ENCODE measurements at regions not wholly inside any gene's neighbourhood (a gene's known extent, or its start where the extent isn't known, plus 50 kb on each side); places are given as distances from the start of the nearest gene placed in this dataset.

DNA sequence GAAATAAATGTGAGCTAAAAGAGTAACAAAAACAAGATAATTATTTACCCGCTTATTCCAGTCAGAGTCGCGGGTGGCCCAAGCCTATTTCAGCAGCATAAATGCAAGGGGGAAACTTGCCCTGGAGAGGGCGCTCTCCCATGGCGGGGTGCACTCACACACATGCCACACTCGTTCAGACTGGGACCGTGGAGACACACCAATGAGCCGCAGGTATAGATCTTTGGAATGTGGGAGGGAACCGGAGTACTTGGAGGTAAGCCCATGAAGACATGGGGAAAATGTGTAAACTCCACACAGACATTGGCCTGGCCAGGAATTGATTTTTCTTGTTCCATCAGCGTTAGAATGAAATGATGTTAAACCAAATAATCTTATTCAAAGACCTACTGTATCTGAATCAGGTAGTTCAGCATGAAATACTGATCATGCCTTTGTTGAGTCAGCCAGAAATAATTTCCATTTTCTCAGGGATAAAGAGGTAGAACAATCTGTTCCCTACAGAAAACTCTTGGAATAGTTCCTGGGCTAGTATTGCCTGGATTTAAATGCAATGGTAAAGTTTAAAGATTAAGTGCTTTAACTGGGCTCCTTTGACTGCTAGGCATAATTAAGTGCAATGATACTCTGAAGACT is 191.5 kb downstream of the MCHR2 start:
- TF ChIP-seq CTCF (IDR thresholded peaks at IDR 0.05) (peak; percentile 23; the same call in 1 of the 2 replicates), EP300 (IDR thresholded peaks at IDR 0.05; ENCODE audit: borderline replicate concordance in 1 of 2, low read depth in 1 of 2, low read length in 1 of 2) (no peak)
- H3K4me2 ChIP-seq = no peak overlapping the region
- no peaks in the 10 kb centered on the region for H3F3A ChIP-seq (replicated peaks; ENCODE audit: insufficient read depth)
- H3K4me3 ChIP-seq (ENCODE audit: low read depth in 2 of 2, low read length in 1 of 2) = no peak overlapping the region
- H3K27ac ChIP-seq (ENCODE audit: low read depth in 2 of 2, low read length in 1 of 2) = no peak overlapping the region
- no peaks in the 10 kb centered on the region for H4K20me1 ChIP-seq (ENCODE audit: insufficient read depth)
- H2AFZ ChIP-seq (ENCODE audit: low read depth) = no peak overlapping the region
- H3K36me3 ChIP-seq (replicated peaks in 1 of 2; ENCODE audit: control insufficient read depth in 1 of 2, insufficient read depth in 2 of 2, low read length in 1 of 2) = no peaks in the 10 kb centered on the region
- peaks cover 10% of the 10 kb centered on the region for H3K27me3 ChIP-seq (ENCODE audit: insufficient read depth)
- H3K4me1 ChIP-seq (ENCODE audit: control insufficient read depth in 1 of 2, insufficient read depth in 2 of 2, low read depth in 1 of 2, low read length in 1 of 2) = no peaks in the 10 kb centered on the region
- no peak for DNase-seq
- no peak overlapping the region for H3K9ac ChIP-seq
- 33% methylated on average over 10 of the region's 10 CpGs for WGBS (ENCODE audit: low lambda C conversion rate)
- no peaks in the 10 kb centered on the region for H3K79me2 ChIP-seq (ENCODE audit: insufficient read depth)
- no peaks in the 10 kb centered on the region for H3K9me3 ChIP-seq
- POLR2A ChIA-PET = no interaction called here
- no peaks in the 10 kb centered on the region for H3K9me2 ChIP-seq
- CTCF ChIA-PET = no interaction called here

DNA sequence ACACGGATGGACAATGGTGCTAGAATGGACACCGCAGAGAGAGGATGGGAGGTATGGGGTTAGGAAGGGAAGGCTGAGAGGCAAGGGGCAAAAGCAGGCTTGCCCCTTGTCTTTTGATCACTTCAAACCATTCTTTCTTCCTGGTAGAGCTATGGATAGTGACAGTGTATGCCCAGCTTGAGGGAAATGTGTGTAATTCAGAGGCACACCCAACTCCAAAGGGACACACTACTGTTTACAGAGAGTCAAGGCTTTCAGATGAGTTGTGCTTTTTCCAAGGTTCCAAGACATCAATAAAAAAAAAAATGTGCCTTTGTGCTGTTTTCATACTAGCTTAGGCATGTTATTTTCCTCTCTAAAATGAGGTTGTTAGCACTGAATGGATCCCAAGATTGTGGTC is 185.0 kb downstream of the MCHR2 start:
- Histone ChIP-seq H4K20me1 (ENCODE audit: insufficient read depth) (no peaks in the 10 kb centered on the region), H3K27ac (ENCODE audit: low read depth in 2 of 2, low read length in 1 of 2) (no peak overlapping the region), H3K9me2 (no peaks in the 10 kb centered on the region), H3K9ac (no peak overlapping the region), H3K27me3 (ENCODE audit: insufficient read depth) (no peaks in the 10 kb centered on the region; the same call in 1 of the 2 replicates), H3F3A (replicated peaks; ENCODE audit: insufficient read depth) (no peaks in the 10 kb centered on the region), H3K4me3 (ENCODE audit: low read depth in 2 of 2, low read length in 1 of 2) (peak overlapping the region in 1 of 2 experiments; percentile 33; a peak in 2 of 4 replicates), H3K4me1 (ENCODE audit: control insufficient read depth in 1 of 2, insufficient read depth in 2 of 2, low read depth in 1 of 2, low read length in 1 of 2) (no peaks in the 10 kb centered on the region), H3K4me2 (peak overlapping the region; percentile 45), H3K9me3 (no peaks in the 10 kb centered on the region), H3K79me2 (ENCODE audit: insufficient read depth) (no peaks in the 10 kb centered on the region), H3K36me3 (replicated peaks in 1 of 2; ENCODE audit: control insufficient read depth in 1 of 2, insufficient read depth in 2 of 2, low read length in 1 of 2) (no peaks in the 10 kb centered on the region), H2AFZ (ENCODE audit: low read depth) (no peak overlapping the region)
- ChIA-PET CTCF (interaction anchor here (0.9 kb wide), 1 partner anchor 479 kb away, joined by 3 read pairs; no protein-coding TSS in a partner anchor), POLR2A (no interaction called here)
- TF ChIP-seq MEF2A (IDR thresholded peaks at IDR 0.05; ENCODE audit: borderline replicate concordance, low read depth) = no peak
- no peak for TF ChIP-seq GATA2 (CRISPR knock-in tag; IDR thresholded peaks at IDR 0.05)
- no peak for TF ChIP-seq CTCF (IDR thresholded peaks at IDR 0.05)
- TF ChIP-seq JUND (IDR thresholded peaks at IDR 0.05) = no peak
- no peak for TF ChIP-seq EZH2phosphoT487 (IDR thresholded peaks at IDR 0.05; ENCODE audit: borderline replicate concordance, low read depth)
- TF ChIP-seq, protein P1, sequence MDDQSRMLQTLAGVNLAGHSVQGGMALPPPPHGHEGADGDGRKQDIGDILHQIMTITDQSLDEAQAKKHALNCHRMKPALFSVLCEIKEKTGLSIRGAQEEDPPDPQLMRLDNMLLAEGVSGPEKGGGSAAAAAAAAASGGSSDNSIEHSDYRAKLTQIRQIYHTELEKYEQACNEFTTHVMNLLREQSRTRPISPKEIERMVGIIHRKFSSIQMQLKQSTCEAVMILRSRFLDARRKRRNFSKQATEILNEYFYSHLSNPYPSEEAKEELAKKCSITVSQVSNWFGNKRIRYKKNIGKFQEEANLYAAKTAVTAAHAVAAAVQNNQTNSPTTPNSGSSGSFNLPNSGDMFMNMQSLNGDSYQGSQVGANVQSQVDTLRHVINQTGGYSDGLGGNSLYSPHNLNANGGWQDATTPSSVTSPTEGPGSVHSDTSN (IDR thresholded peaks at IDR 0.05) = no peak
- TF ChIP-seq TAF1 (IDR thresholded peaks at IDR 0.05; ENCODE audit: borderline replicate concordance, low read depth, low read length) = no peak
- TF ChIP-seq TCF12 (IDR thresholded peaks at IDR 0.05) = no peak
- WGBS (ENCODE audit: low lambda C conversion rate) = 8% methylated on average over 2 of the region's 2 CpGs
- DNase-seq = no peak

Measured in SK-N-SH (cell line).